Stimulated activated CD4-positive, alpha-beta T cell treated with anti-CD3 and anti-CD28 coated beads, Interleukin-4, amount 100 ng/mL, for 4 hours (primary cell): ENCODE measurements at regions not wholly inside any gene's neighbourhood (a gene's known extent, or its start where the extent isn't known, plus 50 kb on each side); places are given as distances from the start of the nearest gene placed in this dataset.

Source experiments
- DNase-seq, 2 experiments: peaks; one replicate each; pipeline ENCODE4 v3.0.0-alpha.2; 2020

- DNase-seq: no peak
Measured at GRCh38 chr5:58403822-58404433, 56.0 kb downstream of the PLK2 start.

- DNase-seq: no peak
Measured at GRCh38 chr5:58401701-58402100, 58.2 kb downstream of the PLK2 start.

GRCh38 chr5:58400737-58401136 lies 59.1 kb downstream of the PLK2 start:
- DNase-seq: no peak

GRCh38 chr5:58399951-58400350 lies 59.9 kb downstream of the PLK2 start:
- DNase-seq: no peak

GRCh38 chr5:58394339-58394738 lies 65.5 kb downstream of the PLK2 start:
- DNase-seq: no peak

- DNase-seq: no peak
Measured at GRCh38 chr5:58393716-58394115, 66.2 kb downstream of the PLK2 start.

- no peak for DNase-seq
Measured at GRCh38 chr5:58392496-58392895, 67.4 kb downstream of the PLK2 start.

- DNase-seq: no peak
Measured at GRCh38 chr5:58383448-58383847, 76.4 kb downstream of the PLK2 start.

GRCh38 chr5:58382131-58382534 lies 77.8 kb downstream of the PLK2 start:
- no peak for DNase-seq

- DNase-seq: no peak
Measured at GRCh38 chr5:58381566-58381965, 78.3 kb downstream of the PLK2 start.

- DNase-seq: no peak
Measured at GRCh38 chr5:58380655-58381054, 79.2 kb downstream of the PLK2 start.

GRCh38 chr5:58378613-58379390 lies 81.1 kb downstream of the PLK2 start:
- no peak for DNase-seq

GRCh38 chr5:58370606-58371005 lies 89.3 kb downstream of the PLK2 start:
- DNase-seq: no peak

GRCh38 chr5:58369513-58370190 lies 90.2 kb downstream of the PLK2 start:
- DNase-seq: no peak

- no peak for DNase-seq
Measured at GRCh38 chr5:58366461-58366860, 93.4 kb downstream of the PLK2 start.

- DNase-seq: no peak
Measured at GRCh38 chr5:58365791-58366190, 94.1 kb downstream of the PLK2 start.

GRCh38 chr5:58363461-58364249 lies 96.2 kb downstream of the PLK2 start:
- DNase-seq: no peak

GRCh38 chr5:58362135-58362534 lies 97.8 kb downstream of the PLK2 start:
- no peak for DNase-seq

GRCh38 chr5:58360794-58361193 lies 99.1 kb downstream of the PLK2 start:
- no peak for DNase-seq

- DNase-seq: no peak
Measured at GRCh38 chr5:58359981-58360380, 99.9 kb downstream of the PLK2 start.

- no peak for DNase-seq
Measured at GRCh38 chr5:58358501-58359178, 101.2 kb downstream of the PLK2 start.

GRCh38 chr5:58357799-58358500 lies 101.9 kb downstream of the PLK2 start:
- no peak for DNase-seq
